Trophoblast cell (in vitro differentiated cells and primary cell): ENCODE measurements at regions not wholly inside any gene's neighbourhood (a gene's known extent, or its start where the extent isn't known, plus 50 kb on each side); places are given as distances from the start of the nearest gene placed in this dataset.

Experiments
- DNase-seq, 2 donors: peaks; one replicate each; pipeline ENCODE4 v3.0.0-alpha.2; 2016
- H2AFZ ChIP-seq: 2 replicates; pipeline ENCODE4 v1.6.1; 2013; ENCODE audit warnings: low read length, moderate library complexity, mild to moderate bottlenecking; ENCODE audit not compliant: insufficient read depth, poor library complexity
- H2AK5ac ChIP-seq: 2 replicates; pipeline ENCODE4 v1.6.1; 2013; ENCODE audit warnings: mild to moderate bottlenecking, low read length
- H2BK120ac ChIP-seq: 2 replicates; pipeline ENCODE4 v1.6.1; 2013; ENCODE audit warnings: low read length, mild to moderate bottlenecking, moderate library complexity; ENCODE audit not compliant: insufficient read depth, poor library complexity
- H2BK12ac ChIP-seq: 2 replicates; pipeline ENCODE4 v1.6.1; 2013; ENCODE audit warnings: mild to moderate bottlenecking, low read length, moderate library complexity
- H2BK5ac ChIP-seq: 2 replicates; pipeline ENCODE4 v1.6.1; 2013; ENCODE audit warnings: low read length, low read depth, moderate library complexity, mild to moderate bottlenecking; ENCODE audit not compliant: poor library complexity
- H3K14ac ChIP-seq: 2 replicates; pipeline ENCODE4 v1.6.1; 2013; ENCODE audit warnings: mild to moderate bottlenecking, low read length
- H3K18ac ChIP-seq: 2 replicates; pipeline ENCODE4 v1.6.1; 2013; ENCODE audit warnings: mild to moderate bottlenecking, low read length
- H3K23ac ChIP-seq: 2 replicates; pipeline ENCODE4 v1.6.1; 2013; ENCODE audit warnings: low read length
- H3K27ac ChIP-seq: 2 replicates; pipeline ENCODE4 v1.5.1; 2013; ENCODE audit warnings: low read depth, mild to moderate bottlenecking, inconsistent platforms, low read length, moderate library complexity
- H3K27me3 ChIP-seq: 2 replicates; pipeline ENCODE4 v1.6.1; 2013; ENCODE audit warnings: inconsistent platforms, mild to moderate bottlenecking, low read length, moderate library complexity; ENCODE audit not compliant: insufficient read depth
- H3K36me3 ChIP-seq, 2 experiments: 1 replicate in 1 of 2; 2 replicates in 1 of 2; pipeline ENCODE4 v1.6.1; 2013; ENCODE audit warnings: low read length in 2 of 2, mild to moderate bottlenecking in 2 of 2, moderate library complexity in 1 of 2; ENCODE audit not compliant: insufficient read depth in 2 of 2, control insufficient read depth in 1 of 2
- H3K4ac ChIP-seq: 2 replicates; pipeline ENCODE4 v1.6.1; 2013; ENCODE audit warnings: low read depth, mild to moderate bottlenecking, low read length, moderate library complexity
- H3K4me1 ChIP-seq, 2 experiments: 1 replicate in 1 of 2; 2 replicates in 1 of 2; pipeline ENCODE4 v1.6.1; 2013; ENCODE audit warnings: low read length in 2 of 2, mild to moderate bottlenecking in 2 of 2, moderate library complexity in 1 of 2; ENCODE audit not compliant: insufficient read depth in 2 of 2, control insufficient read depth in 1 of 2
- H3K4me2 ChIP-seq: 2 replicates; pipeline ENCODE4 v1.6.1; 2013; ENCODE audit warnings: inconsistent platforms, mild to moderate bottlenecking, low read length, moderate library complexity
- H3K4me3 ChIP-seq: 2 replicates; pipeline ENCODE4 v1.5.1; 2013; ENCODE audit warnings: mild to moderate bottlenecking, low read depth, low read length, inconsistent platforms
- H3K79me1 ChIP-seq: one replicate; pipeline ENCODE4 v1.6.1; 2013; ENCODE audit warnings: low read length
- H3K79me2 ChIP-seq: 2 replicates; pipeline ENCODE4 v1.6.1; 2013; ENCODE audit warnings: low read length, mild to moderate bottlenecking; ENCODE audit not compliant: control insufficient read depth, insufficient read depth, poor library complexity
- H3K9ac ChIP-seq: 2 replicates; pipeline ENCODE4 v1.6.1; 2013; ENCODE audit warnings: mild to moderate bottlenecking, low read length
- H3K9me3 ChIP-seq: 2 replicates; pipeline ENCODE4 v1.6.1; 2013; ENCODE audit warnings: low read depth, mild to moderate bottlenecking, control low read depth, inconsistent platforms, low read length; ENCODE audit not compliant: insufficient read depth
- H4K12ac ChIP-seq: 2 replicates; pipeline ENCODE4 v1.6.1; 2013; ENCODE audit warnings: low read depth, mild to moderate bottlenecking, low read length, moderate library complexity
- H4K8ac ChIP-seq: 2 replicates; pipeline ENCODE4 v1.6.1; 2013; ENCODE audit warnings: low read depth, mild to moderate bottlenecking, low read length, moderate library complexity
- H4K91ac ChIP-seq: one replicate; pipeline ENCODE4 v1.6.1; 2013; ENCODE audit warnings: low read depth, mild to moderate bottlenecking, low read length, moderate library complexity
- WGBS: extraction: QIAGEN DNeasy Blood & Tissue Kit; methylation state at CpG from one replicate; pipeline ENCODE4 v1.1.7; 2013; ENCODE audit warnings: missing lambda C conversion rate; ENCODE audit not compliant: insufficient read length, insufficient coverage; ENCODE audit errors: extremely low coverage; 5-methylcytosine and 5-hydroxymethylcytosine counted together

GRCh38 chrX:69298466-69299140 lies 133.3 kb upstream of the PJA1 start:
- H2BK12ac ChIP-seq = no peak overlapping the region
- no peak overlapping the region for H3K4me3 ChIP-seq
- H3K4me1 ChIP-seq = no peaks in the 10 kb centered on the region
- H3K23ac ChIP-seq = no peak overlapping the region
- H2AK5ac ChIP-seq = no peak overlapping the region
- no peak overlapping the region for H4K12ac ChIP-seq
- no peaks in the 10 kb centered on the region for H3K27me3 ChIP-seq
- no peak overlapping the region for H2BK120ac ChIP-seq
- no peak overlapping the region for H4K91ac ChIP-seq
- no peak overlapping the region for H4K8ac ChIP-seq
- no peak overlapping the region for H3K9ac ChIP-seq
- no peaks in the 10 kb centered on the region for H3K9me3 ChIP-seq
- DNase-seq = no peak
- no peaks in the 10 kb centered on the region for H3K79me1 ChIP-seq
- no CpG with 5 or more reads among the region's 5 CpGs for WGBS
- no peaks in the 10 kb centered on the region for H3K36me3 ChIP-seq
- H3K14ac ChIP-seq = no peak overlapping the region
- no peak overlapping the region for H3K18ac ChIP-seq
- H2AFZ ChIP-seq = no peak overlapping the region
- no peak overlapping the region for H2BK5ac ChIP-seq
- no peak overlapping the region for H3K4ac ChIP-seq
- H3K4me2 ChIP-seq = no peak overlapping the region
- no peaks in the 10 kb centered on the region for H3K79me2 ChIP-seq
- H3K27ac ChIP-seq = no peak overlapping the region

GRCh38 chrX:69297506-69297905 lies 132.3 kb upstream of the PJA1 start:
- no peak overlapping the region for H4K12ac ChIP-seq
- no peaks in the 10 kb centered on the region for H3K27me3 ChIP-seq
- H2AFZ ChIP-seq = no peak overlapping the region
- H3K9me3 ChIP-seq = no peaks in the 10 kb centered on the region
- no peaks in the 10 kb centered on the region for H3K36me3 ChIP-seq
- H3K18ac ChIP-seq = no peak overlapping the region
- no peak overlapping the region for H3K4me3 ChIP-seq
- no peak overlapping the region for H3K9ac ChIP-seq
- no peak overlapping the region for H3K14ac ChIP-seq
- H3K79me2 ChIP-seq = no peaks in the 10 kb centered on the region
- no peak for DNase-seq
- no peaks in the 10 kb centered on the region for H3K79me1 ChIP-seq
- no peak overlapping the region for H4K8ac ChIP-seq
- no peaks in the 10 kb centered on the region for H3K4me1 ChIP-seq
- H3K4me2 ChIP-seq = no peak overlapping the region
- no peak overlapping the region for H2AK5ac ChIP-seq
- H2BK5ac ChIP-seq = no peak overlapping the region
- no peak overlapping the region for H3K4ac ChIP-seq
- H4K91ac ChIP-seq = no peak overlapping the region
- no peak overlapping the region for H2BK12ac ChIP-seq
- no peak overlapping the region for H3K23ac ChIP-seq
- no peak overlapping the region for H3K27ac ChIP-seq
- H2BK120ac ChIP-seq = no peak overlapping the region
- WGBS = no CpG with 5 or more reads among the region's 5 CpGs

DNA sequence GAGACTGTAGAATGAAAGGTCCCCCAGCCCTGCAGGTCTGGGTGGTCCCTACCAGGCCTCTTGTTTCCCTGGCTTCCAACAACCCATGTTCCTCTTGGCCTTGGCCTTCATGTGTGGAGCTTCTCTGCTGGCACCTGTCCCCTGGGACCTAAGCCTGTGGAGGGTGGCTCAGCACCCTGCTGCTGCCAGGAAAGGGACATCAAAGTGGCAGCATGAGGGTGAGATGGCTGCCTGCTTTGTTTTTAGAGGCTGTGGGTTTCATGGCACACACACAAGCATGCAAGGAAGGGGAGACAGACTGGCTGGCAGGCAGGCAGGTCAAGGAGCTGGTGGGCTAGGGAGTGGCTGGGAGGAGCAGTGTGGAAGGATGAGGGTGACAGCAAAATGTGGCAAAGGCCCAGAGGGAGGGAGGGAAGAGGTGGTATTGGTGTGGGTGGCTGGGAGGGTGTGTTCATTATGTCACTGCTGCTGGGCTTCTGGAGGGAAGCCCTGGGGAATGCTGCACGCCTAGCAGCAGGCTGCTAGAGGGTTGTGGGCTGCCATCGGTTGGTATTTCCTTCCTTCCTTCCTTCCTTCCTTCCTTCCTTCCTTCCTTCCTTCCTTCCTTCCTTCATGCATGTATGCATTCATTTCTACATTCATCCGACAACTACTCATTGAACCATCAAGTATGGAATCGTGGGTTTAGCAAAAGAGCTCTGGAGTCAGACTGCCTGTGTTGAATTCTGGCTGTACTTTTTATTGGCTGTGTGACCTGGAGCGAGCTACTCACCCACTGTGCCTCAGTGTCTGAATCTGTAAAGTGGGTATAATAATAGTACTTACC lies 128.7 kb upstream of the PJA1 start:
- H3K79me1 ChIP-seq = no peaks in the 10 kb centered on the region
- no peak overlapping the region for H3K4ac ChIP-seq
- no peak overlapping the region for H3K9ac ChIP-seq
- H3K4me1 ChIP-seq = no peaks in the 10 kb centered on the region
- no peak overlapping the region for H3K4me2 ChIP-seq
- no peak overlapping the region for H4K91ac ChIP-seq
- no peaks in the 10 kb centered on the region for H3K9me3 ChIP-seq
- no peak overlapping the region for H2AFZ ChIP-seq
- H2BK12ac ChIP-seq = no peak overlapping the region
- no peak overlapping the region for H3K18ac ChIP-seq
- H3K14ac ChIP-seq = no peak overlapping the region
- WGBS = no CpG with 5 or more reads among the region's 5 CpGs
- H3K23ac ChIP-seq = no peak overlapping the region
- H3K79me2 ChIP-seq = no peaks in the 10 kb centered on the region
- H4K12ac ChIP-seq = no peak overlapping the region
- H2AK5ac ChIP-seq = no peak overlapping the region
- H3K27me3 ChIP-seq = no peaks in the 10 kb centered on the region
- no peak for DNase-seq
- H2BK120ac ChIP-seq = no peak overlapping the region
- no peaks in the 10 kb centered on the region for H3K36me3 ChIP-seq
- no peak overlapping the region for H2BK5ac ChIP-seq
- H3K27ac ChIP-seq = no peak overlapping the region
- no peak overlapping the region for H4K8ac ChIP-seq
- H3K4me3 ChIP-seq = no peak overlapping the region

DNA sequence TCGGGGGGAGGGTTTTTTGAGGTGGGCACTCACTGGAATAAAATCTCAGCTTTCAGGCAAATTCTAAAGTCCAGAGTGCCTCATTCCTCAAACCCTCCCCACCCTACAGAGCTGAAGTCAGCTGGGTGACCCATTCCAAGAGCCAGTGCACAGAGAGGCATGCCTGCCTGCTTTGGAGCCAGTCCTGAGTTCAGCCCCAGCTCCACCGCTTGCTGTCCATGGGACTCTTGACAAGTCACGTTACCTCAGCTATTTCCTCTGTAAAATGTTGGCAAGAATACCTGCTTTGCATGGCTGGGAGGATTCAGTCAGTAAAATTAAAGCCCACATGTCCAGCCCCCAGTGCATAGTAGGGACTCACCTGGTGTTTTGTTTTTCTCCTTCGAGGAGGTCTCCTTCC lies 125.9 kb upstream of the PJA1 start:
- Histone ChIP-seq H3K4me3 (no peak overlapping the region), H4K91ac (no peak overlapping the region)
- WGBS = no CpG with 5 or more reads among the region's 4 CpGs

More for the DNA sequence above, 125.9 kb upstream of the PJA1 start:
- Histone ChIP-seq H2BK5ac (no peak overlapping the region), H3K23ac (no peak overlapping the region), H3K14ac (no peak overlapping the region), H2BK120ac (no peak overlapping the region), H3K4ac (no peak overlapping the region), H3K36me3 (no peaks in the 10 kb centered on the region), H3K79me1 (no peaks in the 10 kb centered on the region), H2AFZ (no peak overlapping the region), H4K12ac (no peak overlapping the region), H3K9me3 (no peaks in the 10 kb centered on the region), H4K8ac (no peak overlapping the region), H3K79me2 (no peaks in the 10 kb centered on the region), H3K4me1 (no peaks in the 10 kb centered on the region), H3K27ac (no peak overlapping the region), H2BK12ac (no peak overlapping the region), H3K18ac (no peak overlapping the region), H3K4me2 (no peak overlapping the region), H3K9ac (no peak overlapping the region), H3K27me3 (no peaks in the 10 kb centered on the region), H2AK5ac (no peak overlapping the region)
- DNase-seq = no peak
